ENCODE measurements at regions not wholly inside any gene's neighbourhood (a gene's known extent, or its start where the extent isn't known, plus 50 kb on each side); places are given as distances from the start of the nearest gene placed in this dataset.

GRCh38 chr4:125986307-125986706 lies 671.6 kb downstream of the FAT4 start:
- no peaks in the 10 kb centered on the region for H3K9me3 ChIP-seq
- no peak overlapping the region for H3K4me3 ChIP-seq
- no peaks in the 10 kb centered on the region for H3K27me3 ChIP-seq
- no peak for ATAC-seq
- no peaks in the 10 kb centered on the region for H3K36me3 ChIP-seq
- no peak overlapping the region for H3K27ac ChIP-seq
- 90 to 96% methylated on average over 4 to 5 of the region's 7 CpGs for WGBS, 2 donors (ENCODE audit: low coverage in 1 of 2)
- TF ChIP-seq POLR2AphosphoS5 (IDR thresholded peaks at IDR 0.05) (no peak), POLR2A (IDR thresholded peaks at IDR 0.05) (no peak), EP300 (IDR thresholded peaks at IDR 0.05) (no peak), CTCF (IDR thresholded peaks at IDR 0.05) (no peak)
- no peaks in the 10 kb centered on the region for H3K4me1 ChIP-seq

- Histone ChIP-seq H3K4me1 (peaks cover 0 to 6% (median 0%) of the 10 kb centered on the region in 3 donors), H3K9me3 (no peaks in the 10 kb centered on the region), H3K4me3 (no peak overlapping the region), H3K27ac (no peak overlapping the region), H3K36me3 (no peaks in the 10 kb centered on the region), H3K27me3 (no peaks in the 10 kb centered on the region)
- no peak for ATAC-seq
- 94 to 100% methylated on average over 1 of the region's 1 CpG for WGBS, 2 donors (ENCODE audit: low coverage in 1 of 2)
- no peak for TF ChIP-seq EP300 (IDR thresholded peaks at IDR 0.05)
- no peak for TF ChIP-seq CTCF (IDR thresholded peaks at IDR 0.05)
- no peak for TF ChIP-seq POLR2A (IDR thresholded peaks at IDR 0.05)
- TF ChIP-seq POLR2AphosphoS5 (IDR thresholded peaks at IDR 0.05): no peak
Measured at GRCh38 chr4:125988464-125988863, 673.7 kb downstream of the FAT4 start.

GRCh38 chr4:125991398-125991797 lies 676.6 kb downstream of the FAT4 start:
- Histone ChIP-seq H3K27me3 (no peaks in the 10 kb centered on the region), H3K27ac (no peak overlapping the region), H3K4me3 (no peak overlapping the region), H3K4me1 (peaks cover 0 to 18% (median 0%) of the 10 kb centered on the region in 3 donors), H3K9me3 (no peaks in the 10 kb centered on the region), H3K36me3 (no peaks in the 10 kb centered on the region)
- WGBS, 2 donors (ENCODE audit: low coverage in 1 of 2): 63 to 80% methylated on average over 2 of the region's 2 CpGs
- TF ChIP-seq POLR2A (IDR thresholded peaks at IDR 0.05) (no peak), CTCF (IDR thresholded peaks at IDR 0.05) (no peak), EP300 (IDR thresholded peaks at IDR 0.05) (no peak), POLR2AphosphoS5 (IDR thresholded peaks at IDR 0.05) (no peak)
- no peak for ATAC-seq

- H3K4me1 ChIP-seq: peaks cover 0 to 18% (median 0%) of the 10 kb centered on the region in 3 donors
- H3K4me3 ChIP-seq: no peak overlapping the region
- ATAC-seq: no peak
- no peak overlapping the region for H3K27ac ChIP-seq
- 86 to 100% methylated on average over 2 of the region's 2 CpGs for WGBS, 2 donors (ENCODE audit: low coverage in 1 of 2)
- H3K9me3 ChIP-seq: no peaks in the 10 kb centered on the region
- TF ChIP-seq CTCF (IDR thresholded peaks at IDR 0.05) (no peak), EP300 (IDR thresholded peaks at IDR 0.05) (no peak), POLR2AphosphoS5 (IDR thresholded peaks at IDR 0.05) (no peak), POLR2A (IDR thresholded peaks at IDR 0.05) (no peak)
- no peaks in the 10 kb centered on the region for H3K36me3 ChIP-seq
- H3K27me3 ChIP-seq: no peaks in the 10 kb centered on the region
Measured at GRCh38 chr4:125992891-125993290, 678.1 kb downstream of the FAT4 start.

GRCh38 chr4:125994024-125994423 lies 679.3 kb downstream of the FAT4 start:
- WGBS, 2 donors (ENCODE audit: low coverage in 1 of 2): 16% methylated on average over 8 to 9 of the region's 9 CpGs
- no peak for ATAC-seq
- H3K9me3 ChIP-seq: no peaks in the 10 kb centered on the region
- H3K27me3 ChIP-seq: no peaks in the 10 kb centered on the region
- no peaks in the 10 kb centered on the region for H3K36me3 ChIP-seq
- peaks cover 0 to 18% (median 0%) of the 10 kb centered on the region in 3 donors for H3K4me1 ChIP-seq
- H3K27ac ChIP-seq: no peak overlapping the region
- H3K4me3 ChIP-seq: no peak overlapping the region
- TF ChIP-seq POLR2AphosphoS5 (IDR thresholded peaks at IDR 0.05) (no peak), POLR2A (IDR thresholded peaks at IDR 0.05) (no peak), EP300 (IDR thresholded peaks at IDR 0.05) (no peak), CTCF (IDR thresholded peaks at IDR 0.05) (no peak)
